Fibroblast of skin of left quadriceps (primary cell): ENCODE measurements at regions not wholly inside any gene's neighbourhood (a gene's known extent, or its start where the extent isn't known, plus 50 kb on each side); places are given as distances from the start of the nearest gene placed in this dataset.

Experiments used
- DNase-seq, 2 experiments: peaks; one replicate each; pipeline ENCODE4 v3.0.0-alpha.2; 2013; ENCODE audit warnings: low read depth in 2 of 2

- DNase-seq = no peak
Observed at GRCh38 chr13:111537115-111537728, 216.8 kb downstream of the TEX29 start.

DNA sequence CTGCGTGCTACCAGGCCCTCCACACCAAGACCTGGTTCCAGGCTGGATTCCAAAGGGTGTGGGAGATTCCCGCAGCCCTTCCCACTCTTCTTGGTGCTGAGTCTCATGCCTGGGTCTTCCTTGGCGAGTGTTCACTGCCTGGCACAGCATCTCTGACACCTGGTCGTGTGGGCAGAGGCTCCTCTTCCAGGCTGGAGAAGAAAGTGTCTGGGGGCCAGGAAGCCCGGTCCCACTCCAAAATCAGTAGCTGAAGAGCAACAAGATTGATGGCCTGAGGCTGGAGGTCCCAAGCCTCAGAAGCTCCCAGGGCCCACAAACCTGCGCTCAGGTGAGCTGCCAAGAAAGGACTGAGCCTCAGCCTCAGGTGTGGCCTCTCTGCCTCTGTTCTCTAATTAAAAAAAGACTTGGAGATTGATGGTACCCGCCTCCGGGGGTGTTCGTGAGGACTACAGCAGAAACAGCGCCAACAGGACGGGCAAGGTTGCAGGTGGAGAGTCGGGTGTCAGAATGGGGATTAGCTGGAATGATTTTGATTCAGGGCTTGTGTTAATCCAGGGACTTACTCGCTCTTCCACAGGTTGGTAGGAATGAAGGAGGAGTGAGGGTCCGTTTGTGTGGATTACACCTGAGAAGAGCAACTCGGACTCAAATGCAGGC, 217.5 kb downstream of the TEX29 start:
- no peak for DNase-seq

DNA sequence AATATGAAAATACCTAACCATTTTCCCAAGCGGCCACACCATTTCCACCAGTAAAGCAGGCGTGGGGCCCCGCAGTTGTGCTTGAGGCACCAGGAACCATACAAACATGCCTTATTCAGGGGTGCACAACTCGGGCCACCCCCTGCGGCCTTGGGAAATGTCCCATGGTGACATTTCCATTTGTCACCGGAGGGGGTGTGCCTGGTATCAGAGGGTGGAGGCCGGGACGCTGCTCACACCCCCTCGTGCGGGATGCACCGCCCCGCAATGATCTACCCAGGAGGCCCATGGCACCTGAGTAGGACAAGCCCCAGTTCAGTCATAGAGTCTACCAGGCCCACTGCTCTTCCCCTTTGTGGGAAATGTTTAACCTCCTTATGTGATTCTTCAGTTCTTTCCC, 218.8 kb downstream of the TEX29 start:
- no peak for DNase-seq

DNA sequence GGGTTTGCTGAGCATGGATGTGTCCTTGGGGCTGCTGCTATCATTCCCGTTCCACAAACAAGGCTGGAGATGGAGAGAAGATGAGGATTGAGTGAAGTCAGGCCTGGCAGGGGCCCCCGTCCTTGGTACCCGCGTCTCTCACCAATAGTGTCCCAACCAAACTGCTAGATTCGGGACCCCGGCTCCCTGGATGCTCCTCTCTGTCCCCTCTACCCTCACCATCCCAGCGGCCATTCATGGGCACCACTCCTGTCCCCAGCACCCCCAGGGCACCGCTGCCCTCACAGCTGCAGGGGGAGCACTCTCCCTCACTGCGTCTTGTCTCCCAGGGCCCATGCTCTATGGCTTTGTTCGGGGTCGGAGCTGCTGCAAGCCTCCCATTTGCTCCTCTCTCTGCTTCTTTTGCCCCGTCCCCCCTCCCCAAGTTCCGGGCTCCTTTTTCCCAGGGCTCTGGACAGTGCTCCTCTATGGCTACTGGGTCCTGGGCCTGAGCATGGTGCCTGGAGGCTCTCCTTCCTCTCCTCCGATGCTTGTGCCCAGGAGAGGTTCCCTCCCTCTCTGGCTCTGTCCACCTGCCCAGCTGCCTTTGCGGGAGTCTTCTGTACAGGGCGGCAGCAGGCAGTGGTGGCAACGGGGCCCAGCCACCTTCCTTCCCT, 219.5 kb downstream of the TEX29 start:
- DNase-seq = no peak

DNA sequence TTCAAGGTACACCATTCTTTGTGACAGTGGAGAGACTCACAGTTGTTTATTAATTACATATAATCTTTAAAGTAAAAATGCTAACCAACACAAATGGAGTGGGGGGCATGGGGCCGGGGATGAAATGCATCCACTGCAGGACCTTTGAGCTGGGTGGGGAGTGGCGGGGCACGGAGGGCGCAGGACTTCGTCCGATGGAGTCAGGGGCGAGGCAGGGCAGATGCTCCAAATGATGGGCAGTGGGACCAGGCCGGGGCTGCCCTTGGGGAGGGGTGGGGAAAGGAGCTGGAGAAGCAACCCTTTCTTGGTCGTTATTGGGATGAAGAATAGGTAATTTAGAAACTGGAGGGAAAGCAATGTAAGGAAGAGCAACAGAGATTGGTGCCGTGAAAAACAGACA, 220.0 kb downstream of the TEX29 start:
- DNase-seq = no peak

DNA sequence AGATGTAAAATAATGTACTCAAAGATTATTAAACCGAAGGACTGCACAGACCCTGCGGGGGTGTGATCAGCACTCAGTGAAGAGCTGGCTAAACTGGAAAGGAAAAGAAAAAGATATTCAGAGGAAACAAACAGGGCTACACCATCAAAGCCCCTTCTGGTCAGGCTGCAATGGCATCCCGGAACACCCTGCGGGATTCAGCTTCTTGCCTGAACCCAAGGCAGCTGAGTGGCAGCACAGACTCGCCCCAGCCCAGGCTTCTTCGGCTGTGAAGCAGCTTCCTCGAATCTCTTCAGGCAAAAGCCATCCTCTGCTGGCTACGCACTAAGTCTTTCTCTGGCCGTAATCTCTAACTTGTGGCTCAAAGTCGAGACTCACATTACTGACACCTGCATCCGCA, 220.9 kb downstream of the TEX29 start:
- DNase-seq = no peak

DNA sequence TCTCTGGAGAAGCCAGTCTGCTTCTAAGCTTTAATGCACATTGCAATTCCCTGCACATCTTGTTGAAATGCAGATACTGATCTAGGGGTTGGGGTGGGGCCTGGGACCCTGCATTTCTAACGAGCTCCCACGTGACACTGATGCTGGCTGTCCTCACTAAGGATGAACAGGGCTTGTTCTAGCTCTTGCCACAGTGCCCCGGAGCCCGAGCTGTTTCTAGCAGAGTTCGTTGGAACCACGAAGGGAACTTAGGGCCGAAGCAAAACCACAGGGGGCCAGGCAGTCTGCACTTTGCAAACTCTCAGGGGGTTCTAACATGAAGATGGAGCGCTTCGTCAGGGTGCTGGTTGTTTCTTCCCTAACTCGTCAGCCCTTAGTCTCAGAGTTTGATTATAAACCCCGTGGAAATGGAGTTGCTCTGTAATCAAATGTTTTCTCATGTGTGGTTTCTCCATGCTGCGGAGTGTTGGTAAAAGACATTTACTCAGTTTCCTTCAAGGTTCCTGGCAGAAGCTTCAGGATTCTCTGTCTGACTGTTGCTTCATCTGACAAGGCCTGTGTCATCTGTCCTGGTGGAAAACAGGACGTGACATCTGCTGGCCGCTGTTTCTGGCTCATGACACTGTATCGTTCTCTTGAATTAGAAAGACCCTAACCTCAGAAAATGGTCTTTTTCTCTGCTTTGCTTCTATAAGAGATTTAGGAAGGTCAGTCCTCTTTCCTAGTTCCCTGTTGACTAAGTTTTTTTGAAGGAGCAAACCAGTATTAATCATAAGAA, 221.5 kb downstream of the TEX29 start:
- DNase-seq = no peak

- no peak for DNase-seq
Observed at GRCh38 chr13:111542530-111543341, 222.3 kb downstream of the TEX29 start.

DNA sequence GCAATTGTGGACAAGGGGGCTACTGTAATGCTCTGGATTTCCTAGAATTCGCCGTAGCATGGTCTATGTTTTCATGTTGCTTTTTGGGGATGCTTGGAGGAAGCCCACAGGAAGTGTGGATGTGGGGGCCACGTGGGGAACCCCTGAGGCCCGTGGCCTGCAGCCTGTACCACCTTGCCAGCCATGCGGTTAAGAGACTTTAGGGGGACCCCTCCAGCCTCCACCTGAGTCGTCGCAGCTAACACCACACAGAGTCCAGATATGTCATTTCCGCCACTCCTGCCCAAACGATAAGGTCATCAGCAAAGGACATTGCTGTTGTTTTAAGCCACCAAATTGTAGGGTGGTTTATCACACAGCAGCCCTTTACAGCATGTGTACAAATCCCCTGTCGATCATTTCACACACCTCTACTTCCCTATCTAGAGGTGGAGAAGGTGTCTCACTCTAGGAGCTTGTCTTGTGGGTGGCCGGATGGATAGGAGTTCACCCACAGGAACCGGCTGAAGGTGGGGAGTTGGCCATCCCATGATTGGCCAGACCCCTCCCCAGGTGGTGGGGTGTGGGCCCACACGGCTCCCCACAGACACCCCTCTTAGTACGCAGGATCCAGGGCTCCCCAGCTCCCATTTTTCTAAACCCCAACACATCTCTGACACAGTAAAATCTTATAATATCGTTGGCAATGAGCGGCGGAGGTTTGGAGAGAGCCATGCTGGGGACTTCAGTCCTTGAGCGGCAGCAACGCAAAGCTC, 226.7 kb downstream of the TEX29 start:
- no peak for DNase-seq

DNA sequence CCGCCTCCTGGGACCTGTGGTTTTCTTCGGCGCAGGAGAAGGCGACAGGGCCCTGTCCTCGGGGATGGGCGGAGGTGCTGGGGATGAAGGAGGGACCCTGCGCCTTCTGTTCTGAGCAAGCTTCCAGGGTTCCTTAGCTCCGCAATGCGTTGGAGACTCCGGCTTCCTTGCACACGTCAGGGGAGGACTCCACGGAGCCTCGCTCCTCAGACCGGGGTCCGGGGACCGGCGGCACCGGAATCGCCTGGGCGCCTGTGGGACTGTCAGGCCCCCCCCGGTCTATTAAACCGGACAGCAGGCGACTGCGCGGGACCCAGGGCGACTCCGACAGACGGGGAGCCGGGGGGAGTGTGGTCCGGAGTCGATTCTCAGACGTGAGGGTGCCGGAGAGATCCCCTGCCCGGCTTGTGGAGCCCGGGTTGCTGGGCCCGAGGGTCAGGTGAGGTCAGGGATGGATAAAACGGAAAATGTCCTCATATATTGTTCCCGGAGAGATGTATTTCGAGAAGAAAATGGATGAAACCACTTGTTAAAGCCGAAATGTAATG, 227.4 kb downstream of the TEX29 start:
- DNase-seq = no peak

DNA sequence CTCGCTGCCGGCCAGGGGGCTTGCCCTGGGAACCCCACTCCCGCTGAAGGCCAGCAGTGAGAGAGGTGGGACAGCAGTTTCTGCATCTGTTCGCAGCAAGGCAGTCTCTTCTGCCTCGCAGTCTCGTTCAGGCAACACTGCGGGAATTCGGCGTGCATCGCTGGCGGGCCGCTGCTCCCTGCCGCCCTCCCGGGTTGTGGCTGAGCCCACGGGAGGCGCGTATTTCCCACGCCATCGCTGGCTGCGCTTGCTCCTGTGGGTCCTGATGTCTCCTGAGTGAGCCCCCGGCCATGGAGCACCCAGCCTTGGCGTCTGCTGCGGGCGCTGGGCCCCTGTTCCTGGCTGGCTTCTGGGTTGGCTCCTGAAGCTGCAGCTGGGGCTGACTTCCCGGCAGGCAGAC, 227.9 kb downstream of the TEX29 start:
- no peak for DNase-seq

GRCh38 chr13:111548805-111549204, 228.4 kb downstream of the TEX29 start:
- DNase-seq = no peak

- DNase-seq = no peak
Observed at GRCh38 chr13:111549464-111549863, 229.0 kb downstream of the TEX29 start.

GRCh38 chr13:111550062-111550461, 229.6 kb downstream of the TEX29 start:
- no peak for DNase-seq

DNA sequence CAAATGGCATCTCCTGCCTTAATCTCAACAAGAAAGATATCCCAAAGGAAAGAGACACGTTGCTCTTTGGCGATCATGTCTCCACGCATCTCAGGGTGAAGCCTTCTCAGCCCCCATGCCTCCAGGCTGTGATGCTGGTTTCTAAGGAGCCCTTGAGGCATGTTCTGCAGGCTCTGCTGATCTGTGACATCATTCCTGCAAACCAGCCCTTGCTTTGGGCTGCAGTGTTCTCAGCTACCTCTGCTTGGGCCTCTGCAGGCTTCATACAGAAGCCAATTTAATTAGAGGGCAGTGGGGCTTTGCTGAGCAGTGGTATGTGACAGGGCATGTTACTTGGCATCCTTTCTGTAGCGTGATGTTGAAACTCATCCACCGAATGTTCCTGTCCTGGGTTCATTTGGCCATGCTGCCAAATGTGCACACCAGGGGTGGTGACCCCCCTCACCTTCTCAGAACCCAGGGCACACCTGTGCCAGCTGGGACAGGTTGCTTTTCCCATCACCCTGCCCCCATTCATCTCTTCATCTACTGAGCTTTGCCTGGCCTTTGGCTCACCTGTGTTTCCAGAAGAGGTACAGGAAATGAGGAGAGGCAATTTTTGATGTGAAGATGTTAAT, 230.9 kb downstream of the TEX29 start:
- no peak for DNase-seq

DNA sequence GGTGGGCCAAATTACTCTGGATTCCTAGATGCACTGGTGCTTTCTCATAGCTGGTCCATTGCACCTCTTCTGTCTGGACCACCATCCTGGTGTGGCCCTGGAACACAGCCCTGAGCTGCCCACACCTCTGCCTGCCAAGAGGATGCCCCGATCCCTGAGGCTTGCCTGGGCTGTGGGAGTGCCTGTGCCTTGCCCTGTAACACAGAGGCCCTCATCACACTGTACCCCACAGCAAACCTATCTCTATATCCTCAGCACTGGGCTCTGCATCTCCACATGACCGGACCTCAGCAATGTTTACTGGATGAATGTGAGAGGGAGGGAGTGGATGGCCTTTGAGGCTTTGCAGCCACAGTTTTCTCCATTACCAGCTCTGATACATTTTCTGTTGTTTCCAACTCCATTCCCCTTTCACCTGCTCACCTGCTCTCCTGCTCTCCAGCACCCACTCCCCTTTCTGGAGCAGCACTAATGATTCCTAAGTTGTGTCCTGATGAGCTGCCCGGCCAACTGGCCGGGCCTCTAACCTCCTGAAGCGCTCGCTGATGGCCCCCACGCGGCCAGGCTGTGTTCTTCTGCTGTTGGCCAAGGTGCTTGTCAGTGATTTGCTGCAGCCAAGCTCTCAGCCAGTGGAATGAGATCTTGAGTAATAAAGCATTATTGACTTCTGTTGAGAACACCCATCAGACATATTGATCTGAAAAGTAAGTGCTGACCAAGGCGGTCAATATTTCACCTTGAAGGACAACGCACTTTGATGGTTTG, 232.6 kb downstream of the TEX29 start:
- DNase-seq = no peak

DNA sequence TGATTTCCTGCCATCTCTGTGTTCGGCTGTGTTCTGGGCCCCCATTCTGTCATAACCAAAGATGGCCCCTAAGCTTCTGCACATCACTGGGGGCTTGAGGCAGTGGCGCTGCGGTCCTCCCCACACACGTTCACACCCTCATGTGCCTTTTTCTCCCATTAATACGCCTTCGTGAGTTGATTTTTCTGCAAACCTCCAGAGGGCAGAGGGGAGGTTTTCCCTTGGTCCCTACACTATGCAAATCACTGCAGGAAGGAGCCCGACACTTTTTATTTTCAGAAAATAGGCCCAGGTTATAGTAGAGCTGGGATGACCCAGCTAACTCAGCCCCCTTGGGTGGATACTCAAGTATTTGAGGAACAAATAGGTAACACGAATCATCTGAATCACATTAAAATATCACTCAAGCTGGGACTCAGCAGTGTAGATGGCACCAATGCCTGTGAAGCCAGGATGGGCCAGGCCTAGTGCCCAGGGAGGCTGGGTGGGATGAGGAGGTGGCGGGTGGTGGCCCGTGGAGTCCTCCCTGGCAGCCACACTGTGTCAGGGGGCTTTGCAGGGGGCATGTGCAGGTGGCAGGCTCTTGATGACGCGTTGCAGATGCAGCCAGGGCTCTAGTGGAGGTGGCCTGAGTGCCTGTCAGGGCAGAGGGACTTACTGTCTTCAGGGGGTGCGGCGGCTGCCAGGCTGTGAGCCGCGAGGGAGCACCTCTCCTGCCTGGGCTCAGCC, 234.3 kb downstream of the TEX29 start:
- DNase-seq = no peak

GRCh38 chr13:111555268-111555808, 234.9 kb downstream of the TEX29 start:
- no peak for DNase-seq
